HFF-Myc (cell line): ENCODE measurements at regions not wholly inside any gene's neighbourhood (a gene's known extent, or its start where the extent isn't known, plus 50 kb on each side); places are given as distances from the start of the nearest gene placed in this dataset.

Experiments
- DNase-seq: peaks from one replicate; pipeline ENCODE4 v3.0.0-alpha.2; 2011; ENCODE audit warnings: low read depth; ENCODE audit errors: extremely low read depth
- H3K4me3 ChIP-seq: replicated peaks from 2 replicates; pipeline ENCODE4 v1.5.1; 2011; ENCODE audit warnings: low read depth, mild to moderate bottlenecking, control low read depth, low read length
- CTCF ChIP-seq: IDR thresholded peaks from 2 replicates; pipeline ENCODE4 v1.5.1; 2012; ENCODE audit warnings: mild to moderate bottlenecking, low read depth, low read length, control low read depth; ENCODE audit errors: missing control alignments

- DNase-seq, result no peak
- TF ChIP-seq CTCF, result no peak
These were observed 181.6 kb downstream of the MFSD1 start for GRCh38 chr3:158983216-158984099.

GRCh38 chr3:158991146-158991705 lies 189.4 kb downstream of the MFSD1 start:
- no peak for TF ChIP-seq CTCF
- no peak overlapping the region for H3K4me3 ChIP-seq
- no peak for DNase-seq

More at GRCh38 chr3:158983216-158984099, 181.6 kb downstream of the MFSD1 start:
- H3K4me3 ChIP-seq, result no peak overlapping the region

GRCh38 chr3:158992463-158992862 lies 190.6 kb downstream of the MFSD1 start:
- DNase-seq, result no peak
- H3K4me3 ChIP-seq, result no peak overlapping the region
- TF ChIP-seq CTCF, result no peak

- no peak for TF ChIP-seq CTCF
- no peak overlapping the region for H3K4me3 ChIP-seq
- no peak for DNase-seq
These were observed 192.5 kb downstream of the MFSD1 start for GRCh38 chr3:158994386-158994785.

DNA sequence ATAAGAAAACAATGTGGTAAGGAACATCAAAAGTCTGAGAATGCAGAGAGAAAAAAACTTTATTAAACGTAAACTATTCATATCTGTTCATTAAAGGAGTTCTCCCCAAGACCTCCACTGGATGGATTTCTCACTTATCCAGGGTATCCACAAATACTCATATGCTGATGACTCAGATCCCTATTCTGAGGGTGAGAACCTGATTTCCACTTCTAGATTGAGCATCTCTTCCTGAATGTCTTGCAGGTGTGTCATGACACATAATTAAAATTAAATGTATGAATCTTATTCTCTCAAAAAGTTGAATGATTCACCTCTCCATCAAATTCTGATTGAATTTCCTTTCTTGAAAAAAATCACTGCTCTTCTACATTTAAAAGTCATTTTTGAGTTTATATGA lies 199.9 kb downstream of the MFSD1 start:
- no peak overlapping the region for H3K4me3 ChIP-seq
- TF ChIP-seq CTCF, result no peak
- DNase-seq, result no peak

GRCh38 chr3:159005137-159005536 lies 203.3 kb downstream of the MFSD1 start:
- DNase-seq, result no peak
- H3K4me3 ChIP-seq, result no peak overlapping the region
- TF ChIP-seq CTCF, result no peak
